ENCODE measurements at regions not wholly inside any gene's neighbourhood (a gene's known extent, or its start where the extent isn't known, plus 50 kb on each side); places are given as distances from the start of the nearest gene placed in this dataset.
"Not testable (repeated sequence)": the region's sequence is repeated elsewhere in the genome, so short reads cannot be mapped to it uniquely, and the experiment has no call there.

DNA sequence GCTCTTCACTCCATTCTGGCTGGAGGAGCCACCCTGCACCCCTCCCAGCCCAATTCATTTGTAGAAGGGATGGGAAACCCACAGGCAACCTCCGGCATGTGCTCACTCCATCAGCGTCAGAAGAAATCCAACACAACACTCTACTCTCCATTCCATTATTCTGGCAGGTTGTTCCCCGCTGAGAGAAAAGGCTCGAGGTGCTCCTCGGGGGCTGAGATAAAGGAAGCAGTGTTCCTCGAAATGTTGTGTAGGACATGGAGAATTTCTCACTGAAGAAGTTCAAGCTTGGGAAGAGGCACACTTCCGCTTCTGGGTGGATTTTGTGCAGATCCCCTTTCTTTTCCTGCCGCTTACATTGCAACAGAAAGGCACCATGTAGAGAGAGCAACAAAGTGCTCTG lies 355.0 kb upstream of the CFAP20DC start:
- no peak for DNase-seq

DNA sequence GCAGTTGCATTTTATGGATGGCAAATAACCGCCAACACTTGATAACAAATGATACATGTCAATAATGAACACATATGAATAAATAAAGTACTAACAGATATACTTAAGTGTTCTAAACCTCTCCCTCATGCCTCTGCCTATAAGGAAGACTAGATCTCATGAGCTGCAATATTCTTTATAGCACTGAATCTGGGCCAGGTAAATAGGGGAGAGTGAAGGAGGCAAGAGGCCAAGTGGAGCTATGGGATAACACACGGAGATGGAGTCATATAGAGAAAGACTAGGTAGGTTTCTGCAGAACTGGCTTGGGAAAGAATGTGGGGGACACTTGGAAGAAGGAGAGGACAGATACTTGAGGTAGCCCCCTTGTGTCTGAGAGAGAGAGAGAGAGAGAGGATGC lies 354.2 kb upstream of the CFAP20DC start:
- no peak for DNase-seq

DNA sequence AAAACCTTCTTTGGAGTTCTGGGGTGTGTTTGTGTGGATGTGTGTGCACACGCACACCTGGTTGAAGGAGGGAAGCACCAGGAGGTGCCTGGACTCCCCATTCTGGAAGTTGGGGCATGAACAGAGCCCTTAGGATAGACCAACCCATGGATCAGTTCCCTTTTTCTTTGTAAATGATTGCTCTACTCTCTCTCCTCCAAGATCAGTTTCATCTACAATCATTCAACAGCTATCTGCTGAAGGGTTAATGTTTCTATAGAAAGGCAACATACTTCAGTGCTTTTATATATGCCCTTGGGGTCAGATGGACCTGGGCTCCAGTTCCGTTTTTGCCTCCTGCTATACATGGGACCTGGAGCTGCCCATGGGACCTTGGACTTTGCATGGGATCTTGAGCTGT lies 352.1 kb upstream of the CFAP20DC start:
- DNase-seq: no peak

DNA sequence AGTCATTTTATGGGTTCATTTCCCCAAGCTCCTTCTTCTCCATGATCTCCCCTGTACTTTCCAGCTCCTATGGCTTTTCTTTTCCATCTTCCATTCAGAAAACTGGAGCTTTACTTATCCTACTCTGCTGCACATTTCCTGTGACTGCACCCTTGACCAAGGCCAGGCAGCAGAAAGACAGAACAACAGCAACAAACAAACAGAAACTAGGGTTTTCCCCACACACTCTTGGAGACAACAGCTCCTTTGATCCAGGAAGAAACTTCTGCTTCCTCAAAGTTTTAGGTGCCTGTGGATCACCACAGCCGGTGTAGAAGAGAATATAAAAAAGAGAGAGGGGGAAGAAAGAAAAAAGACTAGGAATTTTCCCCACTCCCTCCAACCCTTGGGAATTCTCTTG lies 342.3 kb upstream of the CFAP20DC start:
- no peak for DNase-seq

DNA sequence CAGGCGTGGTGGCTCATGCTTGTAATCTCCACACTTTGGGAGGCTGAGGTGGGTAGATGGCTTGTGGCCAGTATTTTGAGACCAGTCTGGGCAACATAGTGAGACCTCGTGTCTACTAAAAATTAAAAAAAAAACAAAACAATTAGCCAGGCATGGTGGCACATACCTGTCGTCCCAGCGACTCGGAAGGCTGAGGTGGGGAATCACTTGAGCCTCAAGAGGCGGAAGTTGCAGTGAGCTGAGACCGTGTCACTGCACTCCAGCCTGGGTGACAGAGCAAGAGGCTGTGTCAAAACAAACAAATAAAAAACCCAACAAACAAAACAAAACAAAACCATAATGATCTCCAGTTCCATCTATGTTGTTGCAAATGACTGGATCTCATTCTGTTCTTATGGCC lies 341.3 kb upstream of the CFAP20DC start:
- no peak for DNase-seq

DNA sequence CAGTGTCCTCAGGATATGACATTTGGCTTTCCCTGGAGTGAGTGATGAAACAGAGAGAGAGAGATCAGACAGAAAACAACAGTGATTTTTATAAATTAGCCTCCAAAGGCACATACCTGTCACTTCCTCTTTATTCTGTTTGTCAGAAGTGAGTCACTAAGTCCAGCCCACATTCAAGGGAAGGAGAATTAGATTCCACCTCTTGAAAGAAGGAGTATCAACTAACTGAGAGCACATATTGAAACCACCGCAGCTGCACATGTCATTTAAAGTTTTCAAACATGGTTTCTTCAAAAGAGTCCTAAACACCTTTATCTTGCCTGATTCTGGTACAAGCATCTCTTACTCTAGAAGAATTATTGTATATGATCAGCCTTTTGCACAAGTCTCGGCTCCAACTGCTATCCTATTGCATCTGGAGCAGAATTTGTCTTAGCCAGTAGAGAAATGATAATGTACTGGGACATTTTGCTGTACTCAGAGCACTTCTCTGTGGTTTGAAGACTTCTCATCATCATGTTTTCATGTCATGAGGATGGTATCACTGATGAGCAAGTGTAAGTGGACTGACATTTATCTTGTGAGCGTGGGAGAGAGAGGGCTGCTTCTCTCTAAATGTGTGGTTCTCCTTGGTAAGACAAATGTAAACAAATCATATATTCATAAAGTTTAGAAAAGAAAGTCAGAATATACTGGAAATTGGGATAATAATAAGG lies 338.9 kb upstream of the CFAP20DC start:
- peak; percentile 8 for DNase-seq

DNA sequence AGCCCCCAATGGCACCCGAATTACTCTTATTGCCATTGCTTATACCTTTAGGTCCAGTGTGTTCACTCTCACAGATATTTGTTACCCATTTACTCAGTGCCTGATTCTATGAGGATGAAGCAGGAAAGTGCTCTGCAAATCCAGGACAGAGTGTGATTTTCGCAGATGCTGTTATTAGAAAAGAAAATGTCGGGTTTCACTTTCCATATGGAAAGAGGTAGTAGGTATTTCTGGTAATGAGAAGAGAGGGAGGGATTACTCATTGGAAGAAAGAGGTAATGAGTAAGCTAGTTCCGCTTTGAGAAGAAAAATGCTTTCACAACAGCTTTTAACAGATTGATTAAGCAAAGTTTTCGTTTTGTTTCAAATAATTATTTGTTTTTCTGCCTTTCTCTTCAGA lies 336.3 kb upstream of the CFAP20DC start:
- no peak for DNase-seq

DNA sequence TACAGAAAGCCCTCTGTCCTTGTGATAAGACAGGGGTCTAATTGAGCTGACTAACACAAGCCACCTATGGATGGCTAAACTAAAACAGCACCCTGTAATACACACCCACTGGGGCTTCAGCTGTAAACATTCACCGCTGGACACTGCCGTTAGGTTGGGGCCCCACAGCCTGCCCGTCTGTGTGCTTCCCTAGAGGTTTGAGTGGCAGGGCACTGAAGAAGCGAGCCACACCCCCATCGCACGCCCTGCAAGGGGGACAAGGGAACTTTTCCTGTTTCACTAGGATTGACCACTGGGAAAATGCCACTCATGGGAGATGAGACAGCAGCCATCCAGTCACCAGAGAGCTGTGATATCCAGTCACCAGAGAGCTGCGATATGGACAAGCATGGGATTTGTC lies 335.7 kb upstream of the CFAP20DC start:
- DNase-seq: no peak

DNA sequence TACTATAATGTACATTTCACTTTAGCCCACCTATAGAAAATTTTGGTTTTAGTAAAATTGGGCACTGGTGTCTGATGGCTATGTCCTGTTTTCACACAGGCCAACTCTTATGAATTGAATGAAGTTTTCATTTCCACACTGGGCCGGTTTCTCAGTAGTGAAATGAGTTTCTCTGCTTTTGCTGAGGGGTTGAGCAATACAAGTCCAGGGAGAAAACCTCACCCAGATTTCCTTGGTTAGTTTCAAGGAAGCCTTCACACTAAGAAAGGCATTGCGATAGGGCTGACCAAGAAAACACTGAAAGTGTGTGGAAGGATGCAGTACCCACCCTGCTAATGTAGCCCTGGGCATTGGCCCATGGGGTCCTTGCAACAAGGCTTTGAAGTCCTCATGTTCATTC lies 331.5 kb upstream of the CFAP20DC start:
- DNase-seq: no peak

DNA sequence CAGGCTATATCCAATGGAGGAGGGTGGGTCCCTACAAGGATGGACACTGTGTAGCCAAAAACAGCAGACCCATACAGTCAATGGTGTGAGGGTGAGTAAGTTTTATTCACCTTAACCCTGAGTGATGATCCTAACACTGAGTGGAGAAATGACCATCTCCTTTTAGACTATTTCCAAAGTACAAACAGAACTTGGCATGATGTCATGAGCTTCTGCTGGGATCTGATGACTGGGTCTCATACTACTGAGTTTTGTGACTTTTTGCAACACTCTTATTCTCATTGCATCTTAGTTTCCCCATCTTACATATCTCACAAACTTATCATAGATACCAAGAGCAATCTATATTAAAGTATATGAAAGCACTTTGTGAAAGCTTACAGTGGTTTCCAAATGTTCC lies 330.3 kb upstream of the CFAP20DC start:
- no peak for DNase-seq

DNA sequence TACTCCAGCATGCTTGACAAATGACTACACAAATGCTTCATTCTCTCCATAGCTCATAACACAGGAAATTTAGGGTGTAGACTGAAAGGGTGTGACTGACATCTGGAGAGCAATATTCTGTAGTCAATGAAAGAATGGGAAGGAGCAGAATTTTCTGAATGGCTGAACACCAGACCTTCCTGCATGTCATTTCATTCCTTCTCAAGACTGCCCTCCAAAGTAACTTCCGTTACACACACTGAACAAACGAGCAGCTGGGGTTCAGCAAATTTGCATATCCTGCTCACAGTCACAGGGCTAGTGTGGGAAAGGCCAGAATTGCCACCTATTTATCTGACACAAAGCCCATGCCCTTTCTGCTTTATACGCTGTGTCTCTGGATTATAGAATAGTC lies 325.0 kb upstream of the CFAP20DC start:
- DNase-seq: peak; percentile 11

DNA sequence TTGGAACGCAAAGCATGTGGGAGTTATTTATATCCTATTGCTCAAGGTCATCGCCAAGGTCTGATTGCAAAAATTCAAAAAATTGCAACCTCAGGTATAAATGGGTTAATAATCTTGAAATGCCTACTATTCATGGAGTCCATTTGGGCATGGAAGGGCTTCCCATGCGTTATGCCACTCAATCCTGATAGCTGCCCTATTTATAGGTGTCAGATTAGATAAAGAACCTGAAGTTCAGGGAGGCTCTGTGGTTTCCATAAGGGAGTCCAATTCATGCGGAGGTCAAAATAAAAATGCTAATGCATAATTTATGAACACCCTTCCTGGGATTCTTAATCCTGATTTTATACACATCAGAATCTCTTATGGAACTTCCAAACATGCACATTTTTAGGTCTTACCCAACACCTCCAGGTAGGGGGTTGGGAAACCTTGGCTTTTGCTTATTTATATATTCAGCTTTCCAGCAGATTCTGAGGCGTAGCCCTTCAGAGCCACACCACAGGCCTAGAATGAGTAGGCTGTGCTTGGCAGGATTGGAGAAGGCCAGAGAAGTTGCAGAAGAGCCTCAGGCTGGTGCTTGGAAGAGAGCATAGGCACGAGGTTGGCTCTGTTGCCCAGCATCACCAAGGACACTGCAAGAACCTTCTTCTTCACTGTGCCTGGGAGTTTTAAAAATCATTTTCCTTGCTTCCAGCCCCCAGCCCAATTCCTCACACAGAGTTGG lies 324.4 kb upstream of the CFAP20DC start:
- no peak for DNase-seq

DNA sequence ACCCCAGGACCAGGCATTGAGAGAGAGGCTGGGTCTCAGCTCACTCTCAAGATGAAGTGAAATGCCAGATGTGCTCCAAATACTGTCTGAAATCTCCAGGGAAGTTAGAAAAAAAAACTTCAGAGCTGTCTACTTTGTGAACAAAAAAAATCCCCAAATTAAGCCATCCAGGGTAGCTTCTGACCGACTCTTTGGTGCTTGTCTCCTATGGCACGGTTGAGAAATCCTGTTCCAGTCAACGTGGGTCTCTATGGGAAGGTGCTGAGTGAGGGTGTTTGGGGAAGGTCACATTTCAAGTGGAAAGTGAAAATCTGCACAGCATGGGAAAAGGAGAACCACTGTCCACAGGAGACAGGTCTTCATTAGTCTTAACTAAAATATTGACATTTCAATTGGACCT lies 322.5 kb upstream of the CFAP20DC start:
- DNase-seq: no peak

DNA sequence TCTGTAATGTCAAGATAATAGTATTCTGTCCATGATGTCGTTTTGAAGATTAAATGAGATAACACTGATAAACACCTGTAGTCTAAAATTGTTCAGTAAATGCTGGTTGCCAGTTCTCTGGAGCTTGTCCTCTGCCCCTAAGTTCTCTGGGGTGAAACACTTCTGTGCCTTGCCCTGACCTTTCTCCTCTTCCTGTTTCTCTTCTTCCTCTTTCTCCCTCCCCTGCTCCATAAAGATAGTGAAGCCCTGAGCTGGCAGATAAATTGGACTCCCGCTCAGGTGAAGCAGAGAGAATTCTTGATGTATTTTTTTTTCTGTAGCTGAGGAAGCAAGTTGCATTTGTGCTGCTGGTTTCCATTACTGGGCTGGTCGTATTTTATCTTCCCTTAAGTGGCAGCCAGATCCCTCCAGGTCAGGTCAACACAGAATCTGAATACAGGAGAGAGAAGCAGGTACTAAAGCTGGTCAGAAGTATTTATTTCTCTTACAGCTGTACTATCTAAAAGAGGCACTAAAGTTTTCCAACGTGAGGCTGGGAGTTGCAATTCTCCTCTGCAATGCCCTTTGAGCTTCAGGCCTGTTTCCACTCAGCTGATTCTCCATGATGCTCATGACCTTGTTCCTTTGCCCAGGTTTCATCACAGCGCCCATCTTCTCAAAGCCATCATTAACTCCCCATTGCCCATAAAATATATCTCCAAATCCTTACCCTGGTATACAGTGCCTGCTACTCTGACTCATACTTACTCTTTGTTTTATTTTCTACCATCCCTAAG lies 319.3 kb upstream of the CFAP20DC start:
- no peak for DNase-seq

DNA sequence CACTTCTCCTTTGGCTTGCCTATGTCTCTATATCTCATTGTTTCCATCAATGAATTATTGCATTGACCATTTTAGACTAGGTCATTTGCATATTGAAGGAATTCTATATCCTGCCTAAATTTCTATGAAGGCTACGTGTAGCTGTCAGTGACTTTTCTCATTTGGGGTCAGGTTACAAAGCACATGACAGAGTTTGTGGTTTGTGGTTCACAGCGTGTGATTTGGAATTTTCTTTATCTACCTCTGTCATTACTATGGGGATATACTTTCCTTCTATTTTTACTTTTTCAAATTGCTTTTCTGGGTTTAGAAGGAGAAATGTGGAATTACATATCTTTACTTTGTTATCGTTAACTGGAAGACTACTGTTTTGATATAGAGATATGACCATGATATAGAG lies 317.3 kb upstream of the CFAP20DC start:
- peak; percentile 76 for DNase-seq

DNA sequence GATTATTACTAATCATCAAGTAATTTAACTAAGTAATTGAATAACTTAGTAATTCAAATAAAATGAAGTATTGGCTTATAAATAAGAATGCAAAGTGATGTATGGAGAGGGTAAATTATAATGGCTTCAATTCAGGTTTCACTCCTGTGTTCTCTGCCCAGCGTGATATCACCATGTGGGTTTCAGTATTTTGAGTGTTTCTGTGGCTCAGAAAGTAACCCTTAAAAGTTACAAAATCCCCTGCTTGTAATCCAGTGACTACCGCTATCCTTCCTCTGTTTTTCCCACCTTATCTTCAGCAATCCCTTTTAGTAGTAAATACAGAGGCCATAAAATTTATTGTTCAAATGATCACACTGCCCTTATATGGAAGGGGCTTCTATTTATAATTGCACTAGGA lies 316.4 kb upstream of the CFAP20DC start:
- no peak for DNase-seq

DNA sequence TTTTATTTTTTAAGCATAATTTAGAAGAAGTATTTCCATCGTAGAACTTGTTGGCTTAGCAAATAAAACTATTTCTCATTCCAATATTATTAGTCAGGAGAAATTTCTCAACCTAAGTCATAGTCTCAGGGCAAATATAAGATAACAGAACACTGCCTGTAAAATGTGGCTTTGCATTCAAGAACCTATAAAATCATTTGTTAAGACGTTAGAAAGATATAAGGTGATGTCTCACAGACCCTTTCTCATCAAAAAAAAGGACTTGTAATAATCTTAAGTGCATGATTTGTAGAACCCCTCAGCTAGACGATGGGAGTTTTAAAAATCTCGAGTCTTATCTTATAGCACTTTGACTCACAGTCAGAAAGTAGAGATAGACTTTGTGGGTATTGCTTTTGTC lies 314.7 kb upstream of the CFAP20DC start:
- peak; percentile 56 for DNase-seq

DNA sequence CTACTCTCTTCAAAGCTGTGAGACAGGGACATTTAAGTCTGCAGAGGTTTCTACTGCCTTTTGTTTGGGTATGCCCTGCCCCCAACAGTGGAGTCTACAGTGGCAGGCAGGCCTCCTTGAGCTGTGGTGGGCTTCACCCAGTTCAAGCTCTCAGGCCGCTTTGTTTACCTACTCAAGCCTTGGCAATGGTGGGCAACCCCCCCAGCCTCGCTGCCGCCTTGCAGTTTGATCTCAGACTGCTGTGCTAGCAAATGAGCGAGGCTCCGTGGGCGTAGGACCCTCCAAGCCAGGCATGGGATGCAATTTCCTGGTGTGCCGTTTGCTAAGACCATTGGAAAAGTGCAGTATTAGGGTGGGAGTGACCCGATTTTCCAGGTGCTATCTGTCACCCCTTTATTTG lies 310.5 kb upstream of the CFAP20DC start:
- DNase-seq: not testable (repeated sequence)

DNA sequence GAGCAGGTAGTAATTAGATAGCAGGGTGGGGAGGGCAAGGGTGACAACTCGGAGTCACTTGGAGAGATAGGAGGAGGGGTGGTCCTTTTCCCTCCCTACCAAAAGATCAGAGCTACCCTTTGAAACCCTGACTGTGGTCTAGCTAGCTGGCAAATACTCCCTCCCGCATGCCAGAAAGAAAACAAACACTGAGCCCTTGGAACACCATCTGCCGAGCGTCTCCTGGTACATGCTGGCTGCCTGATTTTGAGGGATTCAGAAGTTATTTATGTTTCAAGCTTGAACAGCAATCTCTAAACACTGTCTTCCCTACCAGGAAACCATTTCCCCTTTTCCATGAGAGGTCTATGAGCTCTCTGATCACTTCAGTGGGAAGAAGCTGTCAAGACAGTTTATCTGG lies 291.6 kb upstream of the CFAP20DC start:
- no peak for DNase-seq

DNA sequence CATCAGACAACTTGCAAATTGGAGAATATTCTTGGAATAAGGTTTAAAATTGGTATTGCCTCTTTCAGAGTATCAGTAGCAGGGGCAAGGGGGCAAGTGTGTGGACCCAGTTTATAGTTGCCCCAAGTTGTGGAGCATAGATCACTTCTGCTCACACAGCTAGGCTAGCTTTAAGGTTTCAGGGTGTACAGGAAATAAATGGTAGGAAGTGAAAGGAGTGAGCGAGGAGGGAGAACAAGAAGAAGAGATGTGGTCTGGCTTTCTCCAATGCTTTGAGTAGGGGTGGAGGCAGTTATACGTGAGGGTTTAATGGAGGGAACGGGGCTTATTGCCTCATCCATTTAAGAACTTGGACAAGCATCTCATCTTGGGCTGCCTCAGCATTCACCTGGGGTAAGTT lies 290.0 kb upstream of the CFAP20DC start:
- DNase-seq: no peak

DNA sequence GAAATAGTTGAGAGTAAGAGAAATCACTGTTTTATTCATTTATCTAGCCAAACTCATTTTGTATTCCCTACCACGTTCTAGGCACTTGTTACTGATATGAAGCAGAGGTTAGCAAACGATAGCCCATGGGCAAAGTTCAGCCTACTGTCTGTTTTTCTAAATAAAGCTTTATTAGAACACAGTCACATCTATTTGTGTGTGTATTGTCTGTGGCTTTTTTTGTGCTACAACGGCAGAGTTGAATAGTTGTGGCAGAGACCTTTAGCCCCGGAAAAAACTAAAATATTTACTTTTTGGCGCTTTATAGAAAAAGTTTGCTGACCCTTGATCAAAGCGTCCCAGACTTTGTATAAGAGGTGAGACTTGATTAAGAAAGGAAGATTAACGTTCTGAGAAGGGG lies 289.1 kb upstream of the CFAP20DC start:
- no peak for DNase-seq

DNA sequence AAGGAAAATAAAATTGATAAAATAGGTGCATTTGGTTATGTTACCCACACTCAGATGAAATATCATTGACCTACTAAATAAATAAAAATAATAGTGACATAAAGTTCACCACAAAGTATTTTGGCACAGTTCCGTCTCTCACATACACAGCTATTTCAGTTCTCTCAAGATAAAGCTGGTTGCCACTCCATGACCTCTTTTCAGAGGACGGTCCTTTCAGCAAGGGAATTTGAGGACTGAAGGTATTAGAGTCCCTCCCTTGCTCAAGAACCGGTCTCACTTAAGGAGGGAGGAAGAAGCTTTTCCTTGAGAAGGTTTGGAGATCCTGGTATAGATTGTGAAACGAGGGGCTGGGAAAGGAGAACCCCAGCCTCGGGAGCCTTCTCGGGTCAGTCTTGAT lies 285.5 kb upstream of the CFAP20DC start:
- DNase-seq: no peak

DNA sequence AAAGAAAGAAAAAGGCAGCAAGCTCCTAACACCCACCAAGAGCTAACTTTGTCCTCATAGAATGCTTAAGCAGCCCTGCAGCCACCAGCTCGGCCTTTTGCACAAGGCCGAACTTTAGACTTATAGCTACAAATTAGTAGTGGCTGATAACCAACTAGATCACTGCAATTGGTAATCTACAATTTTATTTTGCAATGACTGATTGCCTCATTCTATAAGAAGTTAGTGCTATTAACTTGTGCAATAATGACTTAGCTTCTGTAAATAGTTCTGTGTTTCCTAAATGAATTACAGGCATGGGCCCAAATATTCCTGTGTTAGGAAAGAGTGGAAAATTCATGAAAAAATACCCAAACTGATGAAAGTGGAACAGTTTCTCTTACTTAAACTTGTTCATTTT lies 284.8 kb upstream of the CFAP20DC start:
- no peak for DNase-seq

DNA sequence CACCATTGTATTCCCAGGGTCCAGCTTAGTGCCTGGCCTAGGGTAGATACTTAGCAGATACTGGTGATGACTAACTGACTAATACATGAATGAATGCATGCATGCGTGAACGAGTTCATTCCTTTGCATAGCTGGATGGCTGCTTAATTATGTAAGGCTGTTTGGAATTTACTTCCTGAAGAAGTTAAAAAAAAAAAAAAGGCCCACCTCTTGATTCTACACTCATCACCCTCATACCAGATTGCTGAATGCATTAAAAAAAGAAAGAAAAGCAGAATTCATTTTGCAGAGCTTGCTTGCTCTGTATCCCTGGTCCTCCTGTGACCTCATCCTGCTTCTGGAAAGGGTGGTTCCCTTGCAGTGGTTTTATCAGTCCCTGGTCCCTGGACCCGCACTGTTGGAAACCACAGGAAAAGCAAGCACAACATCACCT lies 277.6 kb upstream of the CFAP20DC start:
- DNase-seq: peak; percentile 96

All from fibroblast of skin of back (primary cell).